ENCODE measurements at regions not wholly inside any gene's neighbourhood (a gene's known extent, or its start where the extent isn't known, plus 50 kb on each side); places are given as distances from the start of the nearest gene placed in this dataset.

GRCh38 chr2:35822716-35823115 lies 532.9 kb upstream of the CRIM1 start:
- TF ChIP-seq CTCF (IDR thresholded peaks at IDR 0.05) (no peak), REST (IDR thresholded peaks at IDR 0.05; ENCODE audit: low read depth, low read length) (no peak), EP300 (IDR thresholded peaks at IDR 0.05; ENCODE audit: borderline replicate concordance in 1 of 2, low read depth in 1 of 2, low read length in 1 of 2) (no peak), RAD21 (IDR thresholded peaks at IDR 0.05; ENCODE audit: low read length) (no peak), JUND (IDR thresholded peaks at IDR 0.05) (no peak), GABPA (IDR thresholded peaks at IDR 0.05; ENCODE audit: low read depth) (no peak), TAF1 (IDR thresholded peaks at IDR 0.05; ENCODE audit: borderline replicate concordance, low read depth, low read length) (no peak), POLR2AphosphoS5 (IDR thresholded peaks at IDR 0.05; ENCODE audit: low read depth, low read length) (no peak), EZH2phosphoT487 (IDR thresholded peaks at IDR 0.05; ENCODE audit: borderline replicate concordance, low read depth) (no peak), SMC3 (IDR thresholded peaks at IDR 0.05; ENCODE audit: low read depth, low read length) (no peak)

All from SK-N-SH (cell line).